H1 (cell line): ENCODE measurements at regions not wholly inside any gene's neighbourhood (a gene's known extent, or its start where the extent isn't known, plus 50 kb on each side); places are given as distances from the start of the nearest gene placed in this dataset.

Experiments used
- CTCF ChIA-PET: fragments of 300-600 bp; sonication (Branson Sonifier 250); formaldehyde crosslinking; loops from one replicate; lab custom pipeline; 2021; ENCODE audit not compliant: partially characterized antibody; lab: Charles Lee
- POLR2A ChIA-PET: fragments of 300-600 bp; sonication (Branson Sonifier 250); formaldehyde crosslinking; loops from one replicate; lab custom pipeline; 2021; ENCODE audit warnings: inconsistent platforms; ENCODE audit not compliant: partially characterized antibody; lab: Charles Lee
- DNase-seq, 2 experiments: peaks; one replicate each; pipeline versions ENCODE4 v3.0.0 to v3.0.0-alpha.2; 2010 to 2022; ENCODE audit warnings: low spot score in 2 of 2, low read depth in 1 of 2, mixed read lengths in 1 of 2
- FAIRE-seq: peaks from 2 replicates; lab custom pipeline; 2011; peaks lifted over from hg19 to GRCh38; lab: Jason Lieb, UNC
- H2AFZ ChIP-seq: 2 replicates; pipeline ENCODE4 v1.8.1; 2012; ENCODE audit warnings: low read length, inconsistent platforms
- H2AK5ac ChIP-seq: 2 replicates; pipeline ENCODE4 v1.6.1; 2013; ENCODE audit warnings: low read depth, low read length
- H2BK120ac ChIP-seq: replicated peaks from 2 replicates; pipeline ENCODE3; 2013; ENCODE audit warnings: low read depth, low read length, inconsistent platforms
- H2BK12ac ChIP-seq: 2 replicates; pipeline ENCODE4 v1.6.1; 2013; ENCODE audit warnings: low read depth, low read length
- H2BK15ac ChIP-seq: 2 replicates; pipeline ENCODE4 v1.6.1; 2013; ENCODE audit warnings: low read length
- H2BK20ac ChIP-seq: 2 replicates; pipeline ENCODE4 v1.6.1; 2013; ENCODE audit warnings: low read length
- H2BK5ac ChIP-seq: 2 replicates; pipeline ENCODE4 v1.6.1; 2013; ENCODE audit warnings: low read depth, low read length
- H3K14ac ChIP-seq: 2 replicates; pipeline ENCODE4 v1.6.1; 2013; ENCODE audit warnings: inconsistent platforms; ENCODE audit not compliant: insufficient read length
- H3K18ac ChIP-seq: 2 replicates; pipeline ENCODE4 v1.6.1; 2013; ENCODE audit warnings: low read length; ENCODE audit errors: extremely low read depth
- H3K23ac ChIP-seq: 2 replicates; pipeline ENCODE4 v1.6.1; 2013; ENCODE audit warnings: inconsistent platforms; ENCODE audit not compliant: insufficient read length
- H3K23me2 ChIP-seq: 2 replicates; pipeline ENCODE4 v1.6.1; 2013; ENCODE audit warnings: low read depth, low read length
- H3K27ac ChIP-seq: 2 replicates; pipeline ENCODE4 v1.6.1; 2011; ENCODE audit warnings: low read depth, low read length, inconsistent platforms
- H3K27me3 ChIP-seq, 4 experiments: replicated peaks in 1 of 4; 1 replicate in 1 of 4; 2 replicates in 3 of 4; pipeline versions ENCODE4 v1.6.1 to v1.8.1; 2011 to 2013; ENCODE audit warnings: low read length in 3 of 4, mild to moderate bottlenecking in 3 of 4, inconsistent platforms in 2 of 4, mixed read lengths in 2 of 4, moderate library complexity in 1 of 4; ENCODE audit not compliant: control insufficient read depth in 3 of 4, insufficient read depth in 3 of 4; ENCODE audit errors: extremely low read depth in 1 of 4
- H3K36me3 ChIP-seq, 4 experiments: 2 replicates each; pipeline versions ENCODE4 v1.6.1 to v1.8.1; 2011 to 2013; ENCODE audit warnings: mild to moderate bottlenecking in 4 of 4, low read length in 3 of 4, moderate library complexity in 2 of 4, control low read depth in 1 of 4, inconsistent platforms in 1 of 4; ENCODE audit not compliant: insufficient read depth in 4 of 4, control insufficient read depth in 2 of 4
- H3K4ac ChIP-seq: replicated peaks from 2 replicates; pipeline ENCODE3; 2013; ENCODE audit warnings: low read length, low read depth, mixed read lengths, inconsistent platforms; ENCODE audit not compliant: insufficient read length
- H3K4me1 ChIP-seq, 4 experiments: replicated peaks in 1 of 4; 1 replicate in 1 of 4; 2 replicates in 3 of 4; pipeline versions ENCODE4 v1.6.1 to v1.8.1; 2011 to 2013; ENCODE audit warnings: low read length in 3 of 4, inconsistent platforms in 2 of 4, mixed read lengths in 1 of 4; ENCODE audit not compliant: insufficient read depth in 4 of 4, control insufficient read depth in 3 of 4
- H3K4me2 ChIP-seq, 2 experiments: 2 replicates each; pipeline versions ENCODE4 v1.6.1 to v1.8.1; 2011 to 2013; ENCODE audit warnings: low read depth in 2 of 2, low read length in 2 of 2, control low read depth in 1 of 2, inconsistent platforms in 1 of 2, mild to moderate bottlenecking in 1 of 2; ENCODE audit not compliant: insufficient read depth in 1 of 2
- H3K4me3 ChIP-seq, 4 experiments: fragments of 200-600, 300-600 bp in 1 of 4; sonication (generic), shearing (Covaris generic), sonication (Bioruptor Twin) in 1 of 4; 2 replicates each; pipeline versions ENCODE4 v1.5.1 to v1.8.1; 2011 to 2016; ENCODE audit warnings: low read length in 4 of 4, low read depth in 3 of 4, control low read depth in 2 of 4, inconsistent platforms in 2 of 4, mild to moderate bottlenecking in 2 of 4, mixed read lengths in 1 of 4, moderate library complexity in 1 of 4; ENCODE audit not compliant: insufficient read depth in 2 of 4; ENCODE audit errors: extremely low read depth in 1 of 4
- H3K56ac ChIP-seq: replicated peaks from 2 replicates; pipeline ENCODE3; 2013; ENCODE audit warnings: low read depth, mild to moderate bottlenecking, mixed read lengths, low read length, inconsistent platforms; ENCODE audit not compliant: insufficient read length
- H3K79me1 ChIP-seq: 2 replicates; pipeline ENCODE4 v1.6.1; 2013; ENCODE audit warnings: low read depth, low read length, control low read depth
- H3K79me2 ChIP-seq, 2 experiments: 2 replicates each; pipeline versions ENCODE4 v1.6.1 to v1.8.1; 2012 to 2013; ENCODE audit warnings: low read length in 2 of 2, mild to moderate bottlenecking in 2 of 2, inconsistent platforms in 1 of 2; ENCODE audit not compliant: insufficient read depth in 2 of 2, control insufficient read depth in 1 of 2
- H3K9ac ChIP-seq, 4 experiments: replicated peaks in 1 of 4; 1 replicate in 1 of 4; 2 replicates in 3 of 4; pipeline versions ENCODE4 v1.6.1 to v1.8.1; 2011 to 2013; ENCODE audit warnings: low read depth in 3 of 4, low read length in 3 of 4, control low read depth in 2 of 4, mild to moderate bottlenecking in 2 of 4, moderate library complexity in 2 of 4, inconsistent platforms in 1 of 4; ENCODE audit errors: extremely low read depth in 1 of 4
- H3K9me3 ChIP-seq, 2 experiments: 2 replicates each; pipeline versions ENCODE4 v1.6.1 to v1.8.1; 2012 to 2013; ENCODE audit warnings: mild to moderate bottlenecking in 2 of 2, moderate library complexity in 2 of 2, control low read depth in 1 of 2, inconsistent platforms in 1 of 2, low read depth in 1 of 2, low read length in 1 of 2, mixed read lengths in 1 of 2; ENCODE audit not compliant: insufficient read depth in 2 of 2
- H4K20me1 ChIP-seq, 2 experiments: replicated peaks in 1 of 2; 2 replicates each; pipeline versions ENCODE3 to v1.8.1; 2011 to 2013; ENCODE audit warnings: inconsistent platforms in 2 of 2, low read length in 2 of 2, mild to moderate bottlenecking in 1 of 2; ENCODE audit not compliant: insufficient read depth in 2 of 2, control insufficient read depth in 1 of 2
- H4K5ac ChIP-seq: 2 replicates; pipeline ENCODE4 v1.6.1; 2013; ENCODE audit warnings: low read length, low read depth, mixed read lengths, inconsistent platforms; ENCODE audit not compliant: insufficient read length
- H4K8ac ChIP-seq: 2 replicates; pipeline ENCODE4 v1.8.0; 2013; ENCODE audit warnings: mild to moderate bottlenecking, moderate library complexity, low read length, inconsistent platforms; ENCODE audit not compliant: insufficient read depth; ENCODE audit errors: extremely low read depth
- H4K91ac ChIP-seq: replicated peaks from 2 replicates; pipeline ENCODE3; 2013; ENCODE audit warnings: low read length, mixed read lengths, inconsistent platforms; ENCODE audit not compliant: insufficient read length
- EGR1 ChIP-seq: IDR thresholded peaks from 2 replicates; pipeline ENCODE4 v1.6.1; 2011; ENCODE audit warnings: low read depth, low read length, borderline replicate concordance
- KDM1A ChIP-seq: fragments of 200-600, 300-600 bp; sonication (generic); IDR thresholded peaks from 2 replicates; pipeline ENCODE4 v1.7.1; 2016; ENCODE audit warnings: mild to moderate bottlenecking, low read length, borderline replicate concordance
- KDM5A ChIP-seq: fragments of 200-600 bp; IDR thresholded peaks from 2 replicates; pipeline ENCODE4 v1.7.1; 2012; ENCODE audit warnings: mild to moderate bottlenecking, low read length, inconsistent platforms, mixed read lengths
- MAX ChIP-seq: IDR thresholded peaks from 2 replicates; pipeline ENCODE4 v1.6.1; 2012; ENCODE audit warnings: inconsistent platforms
- NRF1 ChIP-seq: IDR thresholded peaks from 2 replicates; pipeline ENCODE4 v1.6.1; 2011; ENCODE audit warnings: mild to moderate bottlenecking, low read depth, low read length, improper control_type of control experiment
- RFX5 ChIP-seq: IDR thresholded peaks from 2 replicates; pipeline ENCODE4 v1.6.1; 2011; ENCODE audit warnings: low read depth, low read length, improper control_type of control experiment, borderline replicate concordance
- RNF2 ChIP-seq: fragments of 200-900, 300-1000 bp; sonication (generic); IDR thresholded peaks from 2 replicates; pipeline ENCODE4 v1.7.1; 2016; ENCODE audit warnings: borderline replicate concordance, low read depth, mild to moderate bottlenecking, antibody characterized with exemption, low read length; ENCODE audit not compliant: poor library complexity, severe bottlenecking; ENCODE audit errors: missing control alignments
- RXRA ChIP-seq: IDR thresholded peaks from 2 replicates; pipeline ENCODE4 v1.6.1; 2011; ENCODE audit warnings: low read depth, mild to moderate bottlenecking, low read length, moderate library complexity; ENCODE audit not compliant: insufficient read depth
- SP4 ChIP-seq: IDR thresholded peaks from 2 replicates; pipeline ENCODE4 v1.6.1; 2012; ENCODE audit warnings: low read length, inconsistent platforms
- SUZ12 ChIP-seq: fragments of 200-600 bp; sonication (generic); IDR thresholded peaks from 2 replicates; pipeline ENCODE4 v1.6.1; 2012; ENCODE audit warnings: mild to moderate bottlenecking, inconsistent platforms, low read length, moderate library complexity, mixed read lengths
- TAF1 ChIP-seq: IDR thresholded peaks from 2 replicates; pipeline ENCODE4 v1.6.1; 2011; ENCODE audit warnings: mild to moderate bottlenecking, low read depth, low read length
- WGBS, 2 experiments: shearing (Covaris generic) in 1 of 2; methylation state at CpG; one replicate each; pipeline versions ENCODE4 v1.1.6 to v1.1.7; 2013 to 2015; ENCODE audit warnings: low lambda C conversion rate in 2 of 2, mixed read lengths in 2 of 2, inconsistent platforms in 1 of 2, low coverage in 1 of 2, missing lambda C conversion rate in 1 of 2; ENCODE audit not compliant: insufficient replicate concordance in 2 of 2, insufficient coverage in 1 of 2, insufficient read length in 1 of 2; ENCODE audit errors: extremely low coverage in 1 of 2, missing lambda C conversion rate in 1 of 2; 5-methylcytosine and 5-hydroxymethylcytosine counted together

- no peak overlapping the region for H2AK5ac ChIP-seq
- H2BK120ac ChIP-seq: no peak overlapping the region
- no peak overlapping the region for H3K4me2 ChIP-seq
- POLR2A ChIA-PET: interaction anchor here (0.8 kb wide), 1 partner anchor 8 kb away, joined by 3 read pairs; no protein-coding TSS in a partner anchor
- H4K8ac ChIP-seq: peak overlapping the region; percentile 18; the same call in 1 of the 2 replicates
- peak overlapping the region; percentile 44; the same call in 1 of the 2 replicates for H2BK20ac ChIP-seq
- TF ChIP-seq RFX5 (no peak), RXRA (no peak), KDM1A (no peak), NRF1 (no peak), EGR1 (no peak), RNF2 (no peak), TAF1 (no peak), KDM5A (no peak), SUZ12 (no peak), MAX (no peak), SP4 (no peak)
- TF ChIP-seq, all 59 proteins: peak for 0
- Histone ChIP-seq H2BK5ac (no peak overlapping the region), H3K4ac (peak overlapping the region; percentile 50), H3K9ac (no peak overlapping the region), H3K4me1 (no peaks in the 10 kb centered on the region; a peak in 1 of 7 replicates), H2BK15ac (peak overlapping the region; percentile 68; the same call in 1 of the 2 replicates), H4K5ac (no peak overlapping the region), H3K36me3 (no peaks in the 10 kb centered on the region), H4K20me1 (no peaks in the 10 kb centered on the region), H3K23ac (no peak overlapping the region), H3K79me2 (no peaks in the 10 kb centered on the region), H3K14ac (no peak overlapping the region), H2BK12ac (peak overlapping the region; percentile 45; the same call in 1 of the 2 replicates), H3K4me3 (no peak overlapping the region), H3K18ac (no peak overlapping the region; the same call in 1 of the 2 replicates), H3K23me2 (no peaks in the 10 kb centered on the region), H3K9me3 (0 out of 4 replicates have a peak, but pooled peaks cover 0 to 2% of the 10 kb centered on the region in 2 experiments), H3K56ac (no peak overlapping the region), H3K27me3 (no peaks in the 10 kb centered on the region), H3K79me1 (no peaks in the 10 kb centered on the region), H4K91ac (peak overlapping the region; percentile 3), H2AFZ (no peak overlapping the region), H3K27ac (no peak overlapping the region)
- FAIRE-seq: no peak
- CTCF ChIA-PET: no interaction called here
- peak in 1 of 2 experiments; percentile 29 for DNase-seq
- 77% methylated on average over 3 of the region's 3 CpGs; no CpG with 5 or more reads in 1 of the 2 experiments for WGBS, 2 experiments
Measured at GRCh38 chr10:93215312-93215711, 141.6 kb downstream of the CYP26A1 start.
